Brain pericyte (primary cell): ENCODE measurements at regions not wholly inside any gene's neighbourhood (a gene's known extent, or its start where the extent isn't known, plus 50 kb on each side); places are given as distances from the start of the nearest gene placed in this dataset.
A peak's percentile ranks its signal among the peaks of the same experiment; 100 is the strongest.

Experiments
- DNase-seq: peaks from one replicate; pipeline ENCODE4 v3.0.0-alpha.2; 2012; ENCODE audit warnings: low read depth, low spot score

DNA sequence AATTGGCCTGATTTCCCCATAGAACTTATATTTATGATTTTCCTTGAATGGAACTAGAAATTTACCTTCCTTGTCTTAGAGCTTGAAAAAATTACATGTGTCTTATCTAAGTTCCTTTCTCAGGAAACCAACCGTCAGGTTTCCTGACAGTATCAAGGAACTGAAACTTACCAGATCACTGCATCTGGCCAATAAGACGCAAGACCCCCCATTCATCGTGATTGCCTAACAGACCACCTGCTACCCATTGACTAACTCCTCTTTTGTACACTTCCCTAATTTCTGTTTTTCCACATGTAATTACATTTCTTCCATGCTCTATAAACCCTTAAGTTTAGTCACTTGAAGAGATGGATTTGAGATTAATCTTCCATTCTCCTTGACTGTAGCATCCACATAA, 517.2 kb upstream of the CBLB start:
- no peak for DNase-seq

DNA sequence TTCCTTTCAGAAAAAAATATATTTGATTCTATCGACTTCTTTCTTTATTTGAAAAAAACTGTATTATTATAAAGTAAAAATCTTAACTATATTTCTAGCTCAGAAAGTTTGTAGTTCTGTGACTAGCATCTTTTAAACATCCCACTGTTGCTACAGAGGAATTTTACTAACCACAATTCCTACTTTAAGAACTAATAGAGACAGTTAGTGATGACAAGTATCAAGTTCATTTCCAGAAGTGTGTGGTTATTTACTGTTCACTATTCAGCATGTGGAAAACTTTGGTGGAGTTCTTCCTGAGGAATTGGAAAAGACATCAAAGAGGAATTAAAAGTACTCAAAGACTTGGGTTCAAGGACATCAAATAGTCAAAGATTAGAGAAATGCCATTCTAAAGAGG, 524.1 kb upstream of the CBLB start:
- DNase-seq = no peak

DNA sequence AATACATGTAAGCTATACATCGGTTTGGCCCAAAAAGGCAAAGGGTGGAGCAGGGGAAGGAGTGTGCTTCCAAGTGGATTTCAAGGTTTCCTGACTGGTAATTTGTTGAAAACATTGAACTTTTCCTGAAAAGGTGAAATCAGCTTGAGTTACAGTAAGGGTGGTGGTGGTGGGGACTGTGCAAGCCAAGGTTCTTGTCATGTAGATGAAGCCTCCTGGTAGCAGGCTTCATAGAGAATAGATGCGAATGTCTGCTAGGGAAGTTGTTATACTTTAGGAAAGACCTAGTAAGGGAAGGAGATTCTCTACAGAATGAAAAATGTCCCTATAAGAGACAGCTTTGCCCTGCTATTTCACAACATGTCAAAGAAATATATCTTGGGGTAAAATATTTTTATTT, 528.2 kb upstream of the CBLB start:
- no peak for DNase-seq

DNA sequence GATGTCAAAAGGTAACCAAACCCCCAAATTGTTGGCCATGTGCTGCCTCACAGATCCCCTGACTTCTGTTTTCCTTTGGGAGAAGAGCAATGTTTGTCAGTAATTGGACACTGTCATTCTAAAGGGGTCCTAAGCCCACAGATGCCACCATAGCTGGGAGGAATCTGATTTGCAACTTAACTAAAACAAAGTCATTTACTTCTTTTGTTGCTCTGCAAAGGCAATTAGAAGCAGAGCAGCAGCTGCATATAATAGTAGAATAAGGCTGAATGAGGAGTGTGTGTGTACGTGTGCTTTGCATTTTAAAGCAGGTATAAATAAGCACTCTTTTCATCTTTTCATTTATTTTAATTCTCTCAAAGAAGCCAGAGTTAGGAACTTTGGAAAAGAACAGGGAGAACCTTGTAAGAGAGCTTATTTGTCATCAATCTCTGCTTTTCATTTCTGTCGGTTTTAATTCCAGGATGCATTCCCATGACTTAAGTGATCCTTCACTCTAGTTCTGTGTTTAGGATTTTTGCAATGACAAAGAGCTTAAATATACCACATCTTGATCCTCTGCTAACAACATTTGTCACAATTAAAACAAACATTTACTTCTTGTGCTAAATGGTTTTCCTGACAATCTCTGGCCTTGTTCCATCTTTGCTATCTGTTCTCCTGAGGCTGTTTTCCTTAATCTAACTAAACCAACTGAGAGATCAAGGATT, 530.2 kb upstream of the CBLB start:
- no peak for DNase-seq

DNA sequence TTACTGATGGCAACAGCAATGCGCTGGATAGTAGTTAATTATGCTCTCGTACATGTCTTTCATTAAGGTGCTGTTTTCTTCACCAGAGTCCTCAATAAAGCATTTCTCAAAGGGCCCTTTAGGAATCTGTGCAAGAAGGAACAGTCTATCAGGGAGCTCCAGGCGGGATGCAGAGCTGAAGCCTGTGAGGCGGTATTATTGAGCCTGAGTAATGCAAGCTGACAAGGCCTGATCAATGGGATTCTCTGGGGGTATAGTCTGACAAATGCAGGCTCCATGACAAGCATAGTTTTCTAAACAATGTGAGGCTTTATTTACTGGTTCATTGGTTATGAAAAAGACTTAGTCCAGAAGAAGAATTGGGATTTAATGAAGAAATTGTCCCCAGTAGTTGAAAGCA, 530.9 kb upstream of the CBLB start:
- no peak for DNase-seq

DNA sequence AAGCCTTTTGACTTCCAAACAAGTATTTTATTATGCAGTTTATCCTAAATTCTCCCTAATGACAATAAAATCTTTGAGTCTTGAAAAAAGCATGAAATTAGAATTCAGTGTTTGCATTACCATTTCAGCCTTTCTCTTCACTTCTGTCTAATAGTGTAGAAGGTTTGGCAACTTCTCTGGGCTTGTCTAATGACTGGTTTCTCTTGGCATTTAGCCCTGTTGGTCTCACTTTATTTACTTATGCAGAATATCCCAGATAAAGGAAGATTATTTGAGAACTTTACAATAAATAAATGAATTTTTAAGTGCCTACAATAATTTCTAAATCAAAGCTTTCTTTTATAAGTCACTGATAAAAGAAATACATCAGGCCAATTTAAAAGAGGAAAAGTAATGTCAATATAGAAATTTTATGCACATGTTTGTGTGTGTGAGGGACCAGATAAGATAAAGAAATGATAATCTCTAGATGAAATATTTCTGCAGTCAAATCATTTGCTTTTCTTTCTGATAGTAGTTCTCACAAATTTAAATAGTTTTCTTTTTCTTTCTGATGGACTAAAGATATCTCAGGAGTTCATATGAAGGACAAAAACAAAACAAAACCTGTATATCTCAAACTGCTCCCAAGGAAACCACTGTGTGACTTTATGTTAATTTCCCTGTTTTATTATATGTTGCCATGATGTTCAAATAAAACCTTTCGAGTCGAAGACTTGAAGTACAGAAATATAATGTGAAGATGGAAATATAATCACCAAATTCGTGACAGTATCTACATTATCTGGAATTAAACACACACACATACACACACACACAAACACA, 533.1 kb upstream of the CBLB start:
- no peak for DNase-seq

DNA sequence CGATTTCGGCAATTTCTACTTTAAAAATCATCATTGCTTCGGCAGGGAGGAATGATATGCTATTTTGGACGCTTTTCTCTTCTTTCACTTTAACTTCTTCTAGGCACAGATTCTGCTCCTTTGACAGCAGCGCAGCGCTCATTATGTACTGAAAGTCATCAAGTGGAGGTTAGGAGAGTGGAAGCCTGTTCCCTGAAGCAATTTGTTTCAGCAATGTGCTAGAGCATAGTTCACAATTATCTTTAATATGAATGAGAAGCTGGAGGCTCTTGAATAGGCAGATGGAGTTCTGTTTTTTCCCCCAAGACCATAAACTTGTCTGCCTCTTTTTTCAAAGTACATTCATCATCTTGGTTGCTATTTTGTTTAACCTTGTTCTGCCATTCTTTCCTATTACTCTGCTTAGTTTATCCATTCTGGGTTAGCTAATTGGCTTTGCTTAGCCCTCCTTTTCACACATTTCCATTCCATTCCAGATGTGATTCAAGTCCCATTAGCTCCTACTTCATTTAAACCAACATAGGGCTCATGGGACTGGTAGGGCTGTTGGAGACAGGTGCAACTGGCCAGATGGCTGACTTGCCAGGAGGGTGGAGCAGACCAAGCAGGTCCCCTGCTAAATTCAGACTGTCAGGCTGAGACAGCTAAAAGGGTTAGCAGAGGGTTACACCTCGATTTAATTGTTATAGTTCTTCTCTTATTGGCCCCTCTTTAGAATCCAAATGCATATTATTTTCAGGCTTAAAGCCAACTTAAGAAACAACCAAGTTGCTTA, 534.7 kb upstream of the CBLB start:
- no peak for DNase-seq

DNA sequence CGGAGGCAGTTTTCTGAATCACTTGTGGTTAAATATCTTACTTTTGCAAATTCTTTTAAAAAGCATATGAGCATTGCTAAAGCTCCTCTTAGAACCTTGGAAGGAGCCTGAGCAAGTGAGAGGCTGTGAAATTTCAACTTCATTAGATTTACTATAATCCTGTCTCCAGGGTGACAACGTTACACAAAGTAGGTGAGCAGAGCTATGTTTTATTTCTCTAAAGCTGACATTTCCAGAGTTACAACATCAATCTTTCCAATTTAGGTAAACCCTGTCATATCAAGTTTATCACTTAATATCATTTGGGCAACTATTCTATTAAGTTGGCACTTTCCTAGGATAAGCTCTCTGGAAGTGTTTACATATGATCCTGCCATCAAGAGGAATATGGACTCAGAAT, 544.9 kb upstream of the CBLB start:
- DNase-seq = no peak

DNA sequence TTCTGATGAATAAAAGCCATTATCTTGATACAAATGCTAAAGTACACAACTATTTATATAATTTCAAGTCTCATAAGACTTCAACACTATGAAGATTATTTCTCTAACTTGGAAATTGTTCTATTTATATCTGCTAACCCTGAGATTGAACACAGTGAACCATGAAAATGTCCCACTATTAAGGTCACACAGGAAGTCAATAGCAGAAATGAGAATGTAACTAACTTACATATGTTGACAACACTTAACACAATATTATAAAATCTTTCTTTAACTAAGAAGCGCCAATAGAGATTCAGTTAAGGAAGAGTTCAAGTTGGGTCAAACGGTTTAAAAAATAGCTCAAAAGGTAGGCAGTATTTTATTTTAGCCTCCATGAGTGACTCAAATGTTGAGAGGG, 551.8 kb upstream of the CBLB start:
- DNase-seq = no peak

DNA sequence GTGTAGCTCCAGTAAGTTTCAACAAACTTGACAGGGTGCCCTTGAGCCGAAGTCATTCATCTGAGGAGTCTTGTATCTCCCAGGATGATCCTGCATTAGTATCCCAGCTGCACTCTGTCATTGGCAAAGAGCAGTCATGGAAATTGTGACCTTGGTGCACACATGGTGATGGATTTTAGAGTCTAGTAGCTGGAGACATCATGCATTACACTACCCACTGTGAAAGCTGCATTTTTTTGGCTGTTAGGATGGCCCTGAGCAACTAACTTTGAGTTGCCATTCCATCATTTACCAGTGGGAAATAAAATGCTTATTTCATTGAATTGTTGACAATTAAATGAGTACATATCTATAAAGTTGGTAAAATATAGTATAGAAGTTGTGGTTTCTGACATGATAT, 552.6 kb upstream of the CBLB start:
- DNase-seq = no peak

DNA sequence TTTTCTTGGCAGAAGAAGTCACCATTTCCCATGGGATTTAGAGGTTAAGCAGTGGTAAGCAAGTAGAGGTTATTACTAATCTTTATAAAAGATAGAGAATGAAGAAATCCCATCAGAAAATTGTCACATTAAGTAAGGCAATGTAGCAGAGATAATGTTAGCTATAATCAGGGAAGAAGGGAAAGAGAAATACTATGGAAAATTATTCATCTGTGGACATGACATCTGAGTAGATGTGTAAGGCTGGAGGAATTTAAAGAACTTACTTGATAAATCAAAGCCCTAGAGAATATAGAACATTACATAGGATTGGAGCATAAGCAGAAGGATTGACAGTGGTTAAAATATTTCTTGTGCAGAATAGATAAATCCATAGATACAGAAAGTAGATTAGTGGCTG, 553.1 kb upstream of the CBLB start:
- no peak for DNase-seq

DNA sequence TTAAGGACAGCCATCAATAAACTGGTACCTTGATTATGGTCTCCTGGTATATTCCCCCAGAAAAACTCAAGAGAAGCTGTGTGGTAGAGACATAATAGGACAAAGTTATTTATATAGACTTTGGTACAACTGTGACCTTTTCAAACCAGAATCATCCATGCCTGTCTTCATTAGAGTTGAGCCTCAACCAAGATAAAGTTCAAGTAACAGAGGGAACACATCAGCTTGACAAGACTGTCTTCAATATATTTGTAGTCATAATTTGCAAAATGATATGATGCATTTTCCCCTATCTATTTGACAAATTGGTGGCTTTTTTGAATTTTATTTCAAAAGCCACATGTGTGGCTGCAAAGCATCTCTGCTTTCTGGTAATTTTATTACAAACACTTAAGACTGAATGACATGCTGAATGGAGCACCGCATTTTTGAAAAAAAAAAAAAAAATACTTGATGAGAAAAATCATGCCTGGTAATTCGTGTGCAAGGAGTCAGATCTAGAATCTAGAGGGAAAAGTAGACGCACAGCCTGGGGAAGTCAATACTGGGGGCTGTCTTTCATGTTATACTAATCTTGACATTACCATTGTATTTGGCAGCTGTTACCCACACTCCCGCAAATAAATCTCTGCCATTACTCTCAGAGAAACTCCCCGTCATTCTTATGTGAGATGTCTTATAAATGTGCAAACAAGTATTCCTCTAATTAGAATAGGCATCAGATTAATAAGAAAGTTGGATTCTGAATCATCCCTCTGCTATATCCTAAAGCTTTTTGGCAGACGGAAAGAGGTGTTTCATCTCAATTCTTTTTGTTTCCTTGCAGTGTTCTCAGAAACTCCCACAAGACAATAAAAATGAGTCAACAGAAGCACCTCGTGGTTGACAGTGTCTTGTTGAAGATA, 554.8 kb upstream of the CBLB start:
- no peak for DNase-seq

DNA sequence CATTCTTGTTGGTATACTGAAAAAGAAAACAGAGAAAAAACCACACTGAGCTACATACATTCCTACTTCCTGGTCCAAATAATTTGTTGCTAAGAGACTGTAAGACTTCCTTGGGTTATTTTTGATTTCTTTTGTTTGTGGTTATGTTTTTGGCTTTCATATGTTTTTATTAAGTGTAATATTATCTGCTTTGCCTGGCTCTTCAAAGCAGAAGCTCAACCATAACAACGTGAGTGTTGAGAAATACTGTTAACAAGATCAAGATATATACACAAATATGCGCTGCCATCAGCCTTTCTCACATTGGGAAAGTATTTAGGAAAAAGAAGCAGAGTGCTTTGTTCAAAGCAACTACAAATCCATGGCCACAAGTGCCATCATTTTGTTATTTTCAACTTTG, 556.2 kb upstream of the CBLB start:
- DNase-seq = peak; percentile 78

DNA sequence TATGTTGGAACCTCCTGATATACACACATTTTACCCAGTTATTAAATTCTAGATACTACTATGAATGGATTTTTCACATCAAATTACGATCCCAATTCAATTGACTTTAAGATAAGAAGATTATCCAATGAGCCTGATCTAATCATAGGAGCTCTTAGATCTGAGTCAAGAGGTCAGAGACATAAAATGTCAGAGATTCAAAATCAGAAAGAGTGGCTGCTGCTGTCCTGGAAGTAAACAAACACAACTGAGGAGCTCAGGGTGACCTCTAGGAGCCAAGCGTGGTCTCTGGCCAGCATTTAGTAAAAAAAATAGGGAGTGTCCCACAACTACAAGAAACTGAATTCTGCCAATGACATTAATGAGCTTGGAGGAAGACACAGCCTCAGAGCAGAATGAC, 557.1 kb upstream of the CBLB start:
- DNase-seq = no peak

DNA sequence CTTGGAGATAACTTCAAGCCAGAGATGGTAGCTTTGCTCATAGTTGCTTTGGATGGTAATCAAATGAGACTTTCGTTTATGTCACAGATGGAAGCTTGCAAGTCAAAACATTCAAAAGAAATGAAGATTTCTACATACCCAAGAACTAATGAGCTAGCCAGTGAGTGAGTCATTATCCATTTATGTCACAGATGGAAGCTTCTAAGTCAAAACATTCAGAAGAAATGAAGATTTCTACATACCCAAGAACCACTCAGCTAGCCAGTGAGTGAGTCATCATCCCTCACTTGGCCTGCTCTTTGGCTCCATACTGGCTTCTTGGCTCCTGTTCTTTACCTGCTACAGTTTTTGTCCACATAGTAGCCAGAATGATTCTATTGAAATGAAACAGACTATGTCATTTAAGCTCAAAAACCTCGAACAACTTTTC, 559.8 kb upstream of the CBLB start:
- DNase-seq = peak; percentile 83

DNA sequence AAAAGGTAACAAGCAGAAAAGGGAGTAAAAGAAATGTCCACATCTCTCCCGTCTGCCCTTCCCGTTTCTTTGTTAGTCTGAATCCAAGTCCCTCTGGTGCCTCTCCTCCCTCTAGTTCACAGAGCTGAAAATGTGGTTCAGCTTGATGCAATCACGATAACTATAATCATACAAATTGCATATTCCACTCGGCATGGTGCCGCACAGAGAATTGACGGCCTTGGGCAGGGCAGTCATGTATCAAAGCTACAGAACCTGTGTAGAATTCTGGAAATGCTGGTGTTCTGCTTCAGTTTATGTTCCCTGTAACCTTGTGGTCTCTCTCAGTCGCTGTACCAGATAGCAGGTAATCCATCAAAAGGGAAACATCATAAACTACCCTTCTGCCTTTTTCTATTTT, 562.9 kb upstream of the CBLB start:
- DNase-seq = no peak

DNA sequence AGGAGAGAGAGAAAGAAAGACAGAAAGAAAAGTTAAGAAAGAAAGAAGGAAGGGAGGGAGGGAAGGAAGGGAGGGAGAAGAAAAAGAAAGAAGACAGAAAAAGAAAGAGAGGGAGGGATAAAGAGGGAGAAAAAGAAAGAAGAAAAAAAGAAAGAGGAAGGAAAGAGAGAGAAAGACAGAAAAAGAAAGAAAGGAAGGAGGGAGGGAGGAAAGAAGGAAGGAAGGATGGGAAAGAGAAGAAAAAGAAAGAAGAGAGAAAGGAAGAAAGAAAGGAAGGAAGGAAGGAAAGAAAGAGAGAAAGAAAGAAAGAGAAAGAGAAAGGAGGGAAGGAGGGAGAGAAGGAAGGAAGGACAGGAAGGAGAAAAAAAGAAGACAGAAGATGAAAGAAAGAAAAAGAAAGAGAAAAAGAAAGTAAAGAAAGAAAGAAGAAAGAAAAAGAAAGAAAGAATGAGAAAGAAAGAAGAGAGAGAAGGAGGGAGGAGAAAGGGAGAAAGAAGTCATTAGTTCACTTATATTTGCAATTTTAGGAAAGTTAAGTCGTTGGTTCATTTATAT, 567.2 kb upstream of the CBLB start:
- DNase-seq = no peak

DNA sequence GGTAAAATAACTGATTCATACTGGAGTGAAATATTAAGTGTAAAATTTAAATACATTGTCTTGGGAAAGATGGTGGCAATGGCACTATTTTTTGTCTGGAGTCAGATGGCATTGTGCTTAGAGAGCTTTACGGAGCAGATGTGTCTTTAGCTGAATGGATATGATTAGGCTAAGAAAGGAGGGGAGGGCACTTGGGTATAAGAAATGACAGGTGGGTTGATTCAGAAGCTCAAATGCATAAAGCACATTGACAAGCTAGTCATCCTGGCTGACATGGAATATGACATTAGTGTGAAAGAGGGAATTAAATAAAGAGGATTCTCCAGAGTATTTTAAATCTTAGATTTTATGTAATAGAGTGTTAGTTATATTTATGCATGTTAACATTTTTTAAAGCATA, 570.1 kb upstream of the CBLB start:
- no peak for DNase-seq

DNA sequence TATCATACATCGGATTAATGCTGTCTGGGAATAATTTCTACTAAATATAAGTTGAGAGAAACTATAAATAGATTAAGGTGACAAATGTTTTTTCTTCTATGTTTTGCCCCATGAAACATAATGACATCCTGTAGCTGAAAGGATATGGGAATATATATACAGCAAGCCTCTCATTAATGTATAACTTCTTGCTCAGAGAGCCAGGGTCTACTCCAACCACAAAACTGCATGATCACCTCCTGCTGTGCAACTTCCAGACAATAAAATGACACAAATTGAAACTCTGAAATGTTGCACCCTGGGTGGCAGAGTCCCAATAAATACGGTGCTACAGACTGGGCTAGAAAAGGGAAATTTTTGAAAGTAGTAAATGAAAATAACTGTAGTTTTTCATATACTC, 571.9 kb upstream of the CBLB start:
- no peak for DNase-seq

DNA sequence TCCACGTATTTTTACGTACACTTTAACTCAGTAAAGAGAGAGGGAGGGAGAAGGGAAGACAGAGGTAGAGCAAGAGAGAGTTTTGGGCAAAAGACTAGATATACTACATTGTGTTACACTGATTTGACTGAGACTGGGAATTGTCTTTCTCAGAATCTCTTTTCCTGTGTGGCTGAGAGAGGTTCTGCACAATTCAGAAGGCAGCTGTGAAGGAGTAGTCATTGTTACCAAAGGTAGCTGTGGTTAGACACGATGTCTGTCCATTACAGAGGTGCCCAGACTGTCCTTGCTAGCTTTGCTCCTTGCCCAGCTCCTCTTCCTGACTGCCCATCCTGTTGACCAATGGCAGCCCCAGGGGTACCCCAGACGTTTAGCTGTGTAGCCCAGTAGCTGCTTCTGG, 577.5 kb upstream of the CBLB start:
- no peak for DNase-seq

DNA sequence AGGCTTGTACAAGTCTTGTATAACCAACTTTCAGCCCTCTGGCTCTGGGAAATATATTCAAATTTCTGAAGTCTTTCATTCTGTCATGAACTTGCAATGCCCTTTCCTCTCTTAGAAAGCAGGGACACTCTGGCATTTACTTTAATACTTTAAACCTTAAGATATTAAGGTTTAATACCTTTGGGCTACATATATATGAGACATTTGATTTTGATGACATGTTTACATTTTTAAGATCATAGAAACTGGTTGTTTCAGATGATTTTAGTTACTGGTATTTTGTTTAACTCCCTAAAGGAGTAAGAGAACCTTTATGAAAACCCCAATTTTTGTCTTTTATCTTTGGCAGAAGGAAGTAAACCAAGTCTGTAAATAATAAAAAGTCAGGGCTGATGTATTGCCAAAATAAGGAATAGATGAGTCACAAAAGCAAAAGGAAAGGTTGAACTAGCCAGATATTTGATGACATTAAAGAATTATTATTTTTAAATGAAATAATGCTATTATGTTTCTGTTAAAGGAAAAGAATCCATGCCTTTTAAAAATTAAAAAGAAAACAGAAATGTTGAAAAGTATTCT, 579.0 kb upstream of the CBLB start:
- no peak for DNase-seq
